Astrocyte (in vitro differentiated cells and primary cell): ENCODE measurements at regions not wholly inside any gene's neighbourhood (a gene's known extent, or its start where the extent isn't known, plus 50 kb on each side); places are given as distances from the start of the nearest gene placed in this dataset. TPM values are rescaled to one million over a fixed set of nuclear protein-coding genes. Genes with fewer than 3 reads are reported as not detected.

Experiments used
- microRNA-seq: library from miRNA; unstranded; fragments of <30 nt; microRNA quantifications from one replicate; pipeline ENCODE4 v1.2.0, GENCODE V29; 2020

Small RNAs in the stretch of these regions (microRNA-seq; reads per million reads assigned to microRNA genes)
- not detected for gene MIR4276
